ENCODE measurements at regions not wholly inside any gene's neighbourhood (a gene's known extent, or its start where the extent isn't known, plus 50 kb on each side); places are given as distances from the start of the nearest gene placed in this dataset.

DNA sequence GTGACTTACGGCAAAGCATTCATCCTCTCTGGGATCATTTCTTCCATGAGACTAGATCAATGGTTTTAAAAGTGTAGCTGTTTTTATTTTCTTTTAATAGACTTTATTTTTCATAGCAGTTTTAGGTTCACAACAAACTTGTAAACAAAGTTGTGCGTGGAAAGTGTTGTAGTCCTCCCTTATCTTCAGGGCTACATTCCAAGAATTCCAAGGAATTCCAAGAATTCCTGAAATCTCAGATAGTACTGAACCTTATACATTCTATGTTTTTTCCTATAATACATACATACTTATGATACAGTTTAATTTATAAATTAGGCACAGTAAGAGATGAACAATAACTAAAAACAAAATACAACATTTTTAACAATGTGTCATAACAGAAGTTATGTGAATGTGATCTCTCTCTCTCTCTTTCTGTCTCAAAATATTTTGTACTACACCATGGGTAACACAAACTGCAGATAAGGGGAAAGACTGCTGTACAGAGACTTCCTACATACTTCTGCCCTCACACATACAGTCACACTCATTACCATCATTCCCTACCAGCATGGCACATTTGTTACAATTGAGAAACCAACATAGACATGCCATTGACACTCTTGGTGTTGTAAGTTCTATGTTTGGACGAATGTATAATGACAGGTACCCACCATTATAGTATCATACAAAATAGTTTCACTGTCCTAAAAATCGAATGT lies 1933.2 kb upstream of the WWC1 start:
- TF ChIP-seq CTCF (IDR thresholded peaks at IDR 0.05; ENCODE audit: insufficient read depth, low read depth, low read length, missing control alignments): no peak
- H3K4me3 ChIP-seq (ENCODE audit: low read length): no peak overlapping the region
- no peak for DNase-seq (ENCODE audit: low read depth)

DNA sequence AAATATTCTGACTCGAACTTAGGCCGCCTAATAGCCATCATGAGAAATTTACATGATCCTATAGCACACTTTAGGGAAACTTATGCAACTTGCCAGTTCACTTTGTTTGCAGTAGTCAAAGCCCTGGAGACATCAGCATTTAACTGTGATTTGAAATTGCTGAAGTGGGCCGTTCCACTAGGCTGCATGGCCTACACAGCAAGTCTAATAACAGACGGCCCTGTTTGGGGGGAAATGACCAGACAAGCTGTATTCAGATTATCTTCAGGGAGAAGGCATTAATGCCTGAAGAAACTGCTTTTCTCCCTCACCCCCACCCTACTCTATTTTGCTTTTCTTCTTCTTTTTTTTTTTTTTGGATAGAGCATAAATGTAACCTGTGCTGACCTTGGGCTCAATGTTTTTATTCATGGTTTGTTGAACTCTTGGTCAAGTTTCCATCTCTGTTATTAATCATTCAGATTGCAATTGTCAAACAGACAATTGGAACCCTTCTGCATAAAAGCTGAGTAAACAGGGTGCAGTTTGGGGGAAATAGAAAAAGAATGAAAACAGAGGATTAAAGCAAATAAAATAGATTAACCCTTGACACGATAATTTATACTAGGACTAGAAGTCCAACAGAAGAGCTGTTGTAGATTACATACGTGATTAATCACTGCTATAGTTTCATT lies 1928.2 kb upstream of the WWC1 start:
- no peak overlapping the region for H3K4me3 ChIP-seq (ENCODE audit: low read length)
- TF ChIP-seq CTCF (IDR thresholded peaks at IDR 0.05; ENCODE audit: insufficient read depth, low read depth, low read length, missing control alignments): no peak
- no peak for DNase-seq (ENCODE audit: low read depth)

DNA sequence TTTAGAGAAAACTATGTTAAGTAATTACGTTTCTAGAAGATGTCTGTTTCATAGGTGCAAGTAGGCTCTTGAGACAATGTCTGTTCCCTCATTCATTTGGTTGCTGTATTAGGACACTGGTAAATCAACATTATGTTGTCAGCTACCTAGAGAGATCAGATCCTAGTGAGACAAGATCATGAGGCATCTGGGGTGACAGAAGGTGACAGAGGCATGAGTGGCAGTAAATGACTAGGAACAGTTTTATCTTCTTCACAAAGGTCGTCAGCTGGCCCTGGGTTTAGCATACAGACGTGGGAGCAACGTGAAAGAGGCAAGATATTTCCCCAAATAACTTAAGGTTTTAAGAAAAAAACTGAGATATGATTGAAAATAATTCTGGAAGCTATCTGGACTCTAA lies 1926.3 kb upstream of the WWC1 start:
- no peak for DNase-seq (ENCODE audit: low read depth)
- no peak for TF ChIP-seq CTCF (IDR thresholded peaks at IDR 0.05; ENCODE audit: insufficient read depth, low read depth, low read length, missing control alignments)
- H3K4me3 ChIP-seq (ENCODE audit: low read length): no peak overlapping the region

DNA sequence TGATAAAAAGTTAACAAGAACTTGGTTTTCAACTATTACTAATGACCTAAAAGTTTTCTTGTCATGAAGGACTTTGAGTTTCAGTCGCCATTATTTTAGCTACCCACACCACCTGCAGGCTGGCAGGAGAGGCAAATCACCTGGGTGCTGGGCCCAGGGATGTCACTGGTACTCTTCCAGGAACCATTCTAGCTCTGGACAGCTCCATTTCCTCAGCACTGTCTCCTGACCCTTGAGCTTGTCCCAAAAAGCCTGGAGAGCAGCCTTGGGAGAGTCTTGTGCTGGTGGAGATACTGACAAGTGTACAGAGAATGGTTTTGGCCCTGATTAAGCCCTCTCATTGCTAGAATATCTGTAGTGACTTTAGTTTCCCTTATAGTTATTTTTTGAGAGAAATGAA lies 1924.1 kb upstream of the WWC1 start:
- no peak overlapping the region for H3K4me3 ChIP-seq (ENCODE audit: low read length)
- no peak for TF ChIP-seq CTCF (IDR thresholded peaks at IDR 0.05; ENCODE audit: insufficient read depth, low read depth, low read length, missing control alignments)
- DNase-seq (ENCODE audit: low read depth): no peak

DNA sequence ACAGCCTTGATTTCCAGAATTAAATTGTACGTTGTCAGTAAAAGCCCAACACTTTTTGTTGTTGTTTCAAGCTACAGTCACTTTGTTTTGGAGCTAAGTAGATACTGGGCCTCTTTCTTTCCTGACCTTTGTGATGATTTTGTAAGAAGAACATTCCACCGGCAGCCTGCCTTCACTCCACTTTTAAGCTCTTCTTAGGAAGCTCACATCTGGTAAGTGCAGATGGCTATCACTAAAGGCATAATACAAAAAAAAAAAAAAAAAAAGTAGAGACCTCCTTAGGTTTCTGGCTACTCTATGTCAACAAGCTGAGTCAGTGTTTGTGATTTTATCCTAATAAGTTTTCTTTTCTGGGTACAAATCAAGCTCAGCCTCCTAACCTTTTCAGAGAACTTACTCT lies 1922.1 kb upstream of the WWC1 start:
- no peak overlapping the region for H3K4me3 ChIP-seq (ENCODE audit: low read length)
- TF ChIP-seq CTCF (IDR thresholded peaks at IDR 0.05; ENCODE audit: insufficient read depth, low read depth, low read length, missing control alignments): no peak
- no peak for DNase-seq (ENCODE audit: low read depth)

DNA sequence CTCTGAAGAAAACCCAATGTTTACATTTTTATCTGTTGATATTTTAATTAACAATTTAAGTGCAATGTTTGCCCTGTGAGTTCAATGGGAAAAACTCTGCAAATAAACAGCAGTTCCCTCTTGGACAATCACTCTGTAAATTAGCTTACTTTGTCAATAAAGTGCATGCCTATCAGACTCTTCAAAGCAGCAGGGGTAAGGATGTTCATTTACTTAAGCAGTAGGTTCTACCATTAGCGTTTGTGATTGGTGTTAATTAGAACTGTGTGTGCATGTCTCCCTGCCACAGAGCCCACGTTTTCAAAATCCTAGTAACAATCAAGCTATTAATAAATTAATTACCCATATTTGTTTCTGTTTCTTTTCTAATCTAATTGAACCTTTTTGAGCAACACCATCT lies 1921.6 kb upstream of the WWC1 start:
- no peak for DNase-seq (ENCODE audit: low read depth)
- no peak for TF ChIP-seq CTCF (IDR thresholded peaks at IDR 0.05; ENCODE audit: insufficient read depth, low read depth, low read length, missing control alignments)
- no peak overlapping the region for H3K4me3 ChIP-seq (ENCODE audit: low read length)
